ENCODE measurements at regions not wholly inside any gene's neighbourhood (a gene's known extent, or its start where the extent isn't known, plus 50 kb on each side); places are given as distances from the start of the nearest gene placed in this dataset.

- Histone ChIP-seq H3K4me1 (ENCODE audit: low read depth) (no peaks in the 10 kb centered on the region), H3K27me3 (no peaks in the 10 kb centered on the region), H3K27ac (no peak overlapping the region), H3K4me3 (no peak overlapping the region), H3K36me3 (no peaks in the 10 kb centered on the region), H3K9me3 (ENCODE audit: low read depth) (no peaks in the 10 kb centered on the region)
- TF ChIP-seq CTCF (IDR thresholded peaks at IDR 0.05; ENCODE audit: low read depth, low read length), result no peak
- no peak for DNase-seq (ENCODE audit: low read depth in 1 of 2, low spot score in 1 of 2)
Measured at GRCh38 chr7:26928703-26929347, 64.4 kb upstream of the SKAP2 start.

- no peaks in the 10 kb centered on the region for H3K36me3 ChIP-seq
- H3K27me3 ChIP-seq, result no peaks in the 10 kb centered on the region
- no peak for TF ChIP-seq CTCF (IDR thresholded peaks at IDR 0.05; ENCODE audit: low read depth, low read length)
- no peaks in the 10 kb centered on the region for H3K4me1 ChIP-seq (ENCODE audit: low read depth)
- no peak for DNase-seq (ENCODE audit: low read depth in 1 of 2, low spot score in 1 of 2)
- no peaks in the 10 kb centered on the region for H3K9me3 ChIP-seq (ENCODE audit: low read depth)
- no peak overlapping the region for H3K4me3 ChIP-seq
- no peak overlapping the region for H3K27ac ChIP-seq
Measured at GRCh38 chr7:26925768-26926167, 61.4 kb upstream of the SKAP2 start.

- no peaks in the 10 kb centered on the region for H3K27me3 ChIP-seq
- H3K36me3 ChIP-seq, result no peaks in the 10 kb centered on the region
- no peak overlapping the region for H3K4me3 ChIP-seq
- no peaks in the 10 kb centered on the region for H3K9me3 ChIP-seq (ENCODE audit: low read depth)
- H3K4me1 ChIP-seq (ENCODE audit: low read depth), result no peaks in the 10 kb centered on the region
- no peak for TF ChIP-seq CTCF (IDR thresholded peaks at IDR 0.05; ENCODE audit: low read depth, low read length)
- DNase-seq (ENCODE audit: low read depth in 1 of 2, low spot score in 1 of 2), result no peak
- no peak overlapping the region for H3K27ac ChIP-seq
Measured at GRCh38 chr7:26924149-26924767, 59.9 kb upstream of the SKAP2 start.

- Histone ChIP-seq H3K4me3 (no peak overlapping the region), H3K27me3 (no peaks in the 10 kb centered on the region), H3K4me1 (ENCODE audit: low read depth) (no peaks in the 10 kb centered on the region), H3K9me3 (ENCODE audit: low read depth) (no peaks in the 10 kb centered on the region), H3K36me3 (no peaks in the 10 kb centered on the region), H3K27ac (no peak overlapping the region)
- DNase-seq (ENCODE audit: low read depth in 1 of 2, low spot score in 1 of 2), result no peak
- no peak for TF ChIP-seq CTCF (IDR thresholded peaks at IDR 0.05; ENCODE audit: low read depth, low read length)
Measured at GRCh38 chr7:26919906-26920493, 55.6 kb upstream of the SKAP2 start.

- Histone ChIP-seq H3K4me3 (no peak overlapping the region), H3K27me3 (no peaks in the 10 kb centered on the region), H3K27ac (no peak overlapping the region), H3K4me1 (ENCODE audit: low read depth) (no peaks in the 10 kb centered on the region), H3K9me3 (ENCODE audit: low read depth) (no peaks in the 10 kb centered on the region), H3K36me3 (no peaks in the 10 kb centered on the region)
- TF ChIP-seq CTCF (IDR thresholded peaks at IDR 0.05; ENCODE audit: low read depth, low read length), result no peak
- DNase-seq (ENCODE audit: low read depth in 1 of 2, low spot score in 1 of 2), result no peak
Measured at GRCh38 chr7:26918241-26918640, 53.9 kb upstream of the SKAP2 start.

All from cardiac muscle cell (in vitro differentiated cells and primary cell).